ENCODE measurements at regions not wholly inside any gene's neighbourhood (a gene's known extent, or its start where the extent isn't known, plus 50 kb on each side); places are given as distances from the start of the nearest gene placed in this dataset.

GRCh38 chr20:12061466-12061865 is 143.8 kb downstream of the BTBD3 start:
- TF ChIP-seq EZH2 (IDR thresholded peaks at IDR 0.05; ENCODE audit: low read length): no peak
- TF ChIP-seq, protein P1, sequence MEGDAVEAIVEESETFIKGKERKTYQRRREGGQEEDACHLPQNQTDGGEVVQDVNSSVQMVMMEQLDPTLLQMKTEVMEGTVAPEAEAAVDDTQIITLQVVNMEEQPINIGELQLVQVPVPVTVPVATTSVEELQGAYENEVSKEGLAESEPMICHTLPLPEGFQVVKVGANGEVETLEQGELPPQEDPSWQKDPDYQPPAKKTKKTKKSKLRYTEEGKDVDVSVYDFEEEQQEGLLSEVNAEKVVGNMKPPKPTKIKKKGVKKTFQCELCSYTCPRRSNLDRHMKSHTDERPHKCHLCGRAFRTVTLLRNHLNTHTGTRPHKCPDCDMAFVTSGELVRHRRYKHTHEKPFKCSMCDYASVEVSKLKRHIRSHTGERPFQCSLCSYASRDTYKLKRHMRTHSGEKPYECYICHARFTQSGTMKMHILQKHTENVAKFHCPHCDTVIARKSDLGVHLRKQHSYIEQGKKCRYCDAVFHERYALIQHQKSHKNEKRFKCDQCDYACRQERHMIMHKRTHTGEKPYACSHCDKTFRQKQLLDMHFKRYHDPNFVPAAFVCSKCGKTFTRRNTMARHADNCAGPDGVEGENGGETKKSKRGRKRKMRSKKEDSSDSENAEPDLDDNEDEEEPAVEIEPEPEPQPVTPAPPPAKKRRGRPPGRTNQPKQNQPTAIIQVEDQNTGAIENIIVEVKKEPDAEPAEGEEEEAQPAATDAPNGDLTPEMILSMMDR (optimal IDR thresholded peaks at IDR 0.05 in 1 of 3, IDR thresholded peaks at IDR 0.05 in 1 of 3, conservative IDR thresholded peaks at IDR 0.05 in 1 of 3; ENCODE audit: extremely low read depth in 1 of 3, insufficient read depth in 2 of 3, low read length in 3 of 3): no peak
